GM12892 (cell line): ENCODE measurements at regions not wholly inside any gene's neighbourhood (a gene's known extent, or its start where the extent isn't known, plus 50 kb on each side); places are given as distances from the start of the nearest gene placed in this dataset.

Source experiments
- DNase-seq: peaks from one replicate; pipeline ENCODE4 v3.0.0; 2011; ENCODE audit not compliant: insufficient read length
- FAIRE-seq: peaks from 2 replicates; lab custom pipeline; 2011; peaks lifted over from hg19 to GRCh38; lab: Jason Lieb, UNC
- POLR2A ChIP-seq: IDR thresholded peaks from 2 replicates; pipeline ENCODE4 v1.6.1; 2011; ENCODE audit warnings: low read depth, low read length, control low read depth
- POLR2AphosphoS5 ChIP-seq: IDR thresholded peaks from 2 replicates; pipeline ENCODE4 v1.6.1; 2011; ENCODE audit warnings: low read depth, low read length, control low read depth
- TAF1 ChIP-seq: IDR thresholded peaks from 2 replicates; pipeline ENCODE4 v1.6.1; 2011; ENCODE audit warnings: low read depth, mild to moderate bottlenecking, control low read depth, low read length, borderline replicate concordance

DNA sequence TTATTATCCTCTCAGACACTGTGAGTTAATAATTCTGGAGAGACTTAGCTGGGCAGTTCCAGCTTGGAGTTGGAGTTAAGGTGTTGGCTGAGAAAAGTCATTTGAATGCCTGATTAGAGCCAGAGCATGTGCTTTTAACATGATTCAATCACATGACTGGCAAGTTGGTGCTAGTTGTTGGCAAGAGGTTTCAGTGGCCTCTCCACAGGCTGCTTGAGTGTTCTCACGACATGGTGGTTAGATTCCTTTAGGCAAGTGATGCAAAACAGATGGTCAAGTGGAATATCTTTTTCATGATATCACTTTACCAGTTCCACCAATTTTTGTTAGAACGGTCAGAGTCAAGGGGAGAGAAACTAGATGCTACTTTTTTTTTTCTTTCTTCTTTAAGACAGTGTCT lies 262.7 kb upstream of the FN1 start:
- no peak for DNase-seq
- TF ChIP-seq POLR2A = no peak
- no peak for TF ChIP-seq TAF1
- no peak for TF ChIP-seq POLR2AphosphoS5
- no peak for FAIRE-seq

DNA sequence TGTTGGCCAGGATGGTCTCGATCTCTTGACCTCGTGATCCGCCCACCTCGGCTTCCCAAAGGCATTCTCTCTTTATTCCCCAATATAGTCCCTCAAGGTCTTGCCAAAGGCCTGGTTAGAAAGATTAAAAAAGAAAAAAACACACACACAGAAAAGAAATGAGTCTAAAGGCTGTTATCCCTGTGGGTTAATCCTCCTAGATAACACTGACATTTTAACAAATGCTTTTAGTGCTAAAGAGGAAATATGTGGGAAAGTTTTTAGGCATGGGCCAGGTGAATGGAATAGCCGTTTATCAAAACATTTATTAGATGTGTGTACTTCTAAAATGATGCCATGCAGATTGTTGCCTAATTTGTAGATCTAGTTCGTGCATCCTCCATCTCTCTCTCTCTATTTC lies 261.6 kb upstream of the FN1 start:
- no peak for FAIRE-seq
- no peak for DNase-seq
- TF ChIP-seq POLR2A (no peak), TAF1 (no peak), POLR2AphosphoS5 (no peak)

DNA sequence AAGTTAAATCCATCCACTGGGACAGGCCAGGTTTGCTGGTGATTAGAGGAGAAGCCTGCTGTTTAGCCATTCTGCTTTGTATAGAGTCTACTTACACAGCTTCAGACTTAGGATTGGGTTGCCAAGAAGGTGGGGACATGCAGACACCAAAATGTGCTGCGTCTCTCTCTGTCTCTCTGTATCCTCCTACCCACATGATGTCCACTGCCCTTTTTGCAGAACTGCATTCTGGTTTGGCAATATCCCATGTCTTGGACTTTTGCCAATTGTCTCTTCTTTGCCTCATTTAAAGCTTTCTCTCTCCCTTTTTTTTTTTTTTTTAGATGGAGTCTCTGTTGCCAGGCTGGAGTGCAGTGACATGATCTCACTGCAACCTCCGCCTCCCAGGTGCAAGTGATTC lies 261.1 kb upstream of the FN1 start:
- no peak for TF ChIP-seq POLR2A
- TF ChIP-seq TAF1 = no peak
- TF ChIP-seq POLR2AphosphoS5 = no peak
- FAIRE-seq (no peak), DNase-seq (no peak)

DNA sequence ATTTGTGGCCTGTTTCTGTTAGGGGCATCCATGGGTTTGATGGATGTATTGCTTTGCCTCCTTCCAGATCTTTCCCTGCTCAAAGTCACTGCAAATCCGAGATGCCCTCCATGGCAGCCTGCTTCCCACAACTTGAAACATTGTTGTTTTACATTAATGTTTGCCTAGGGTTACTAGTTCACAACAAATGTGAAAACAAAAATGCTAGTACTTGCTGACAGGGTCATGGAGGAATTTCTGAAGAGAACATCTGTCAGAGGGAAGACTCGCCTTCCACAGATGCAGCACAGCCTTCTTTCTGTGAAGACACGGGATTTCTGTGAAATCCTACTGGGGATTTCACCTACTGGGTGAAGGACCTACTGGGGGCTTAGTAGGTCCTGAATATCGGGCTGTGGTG lies 260.0 kb upstream of the FN1 start:
- no peak for FAIRE-seq
- DNase-seq = no peak
- TF ChIP-seq POLR2A (no peak), POLR2AphosphoS5 (no peak), TAF1 (no peak)

DNA sequence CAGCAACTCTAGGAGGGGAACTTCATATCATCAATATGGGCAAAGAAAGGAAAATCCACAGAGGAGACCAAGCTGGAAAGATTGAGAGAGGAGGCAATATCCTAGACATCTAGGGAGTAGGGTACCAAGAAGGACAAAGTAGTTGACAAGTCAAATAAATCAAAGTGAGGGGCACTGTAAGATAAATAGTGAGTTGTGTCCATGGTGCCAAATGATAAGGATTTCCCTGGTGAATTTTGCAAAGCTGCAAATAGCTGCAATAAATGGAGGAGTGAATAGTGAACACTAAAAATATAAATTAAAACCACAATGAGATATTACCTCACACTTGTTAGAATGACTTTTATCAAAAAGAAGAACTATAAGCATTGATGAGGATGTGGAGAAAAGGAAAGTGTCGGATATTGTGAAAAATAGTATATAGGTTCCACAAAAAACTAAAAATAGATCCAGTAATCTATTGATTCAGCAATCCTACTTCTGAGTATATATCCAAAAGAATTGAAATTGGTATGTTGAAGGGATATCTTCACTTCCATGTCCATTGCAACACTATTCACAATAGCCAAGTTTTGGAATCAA lies 258.2 kb upstream of the FN1 start:
- FAIRE-seq = no peak
- DNase-seq = no peak
- TF ChIP-seq POLR2AphosphoS5 = no peak
- TF ChIP-seq POLR2A = no peak
- no peak for TF ChIP-seq TAF1

DNA sequence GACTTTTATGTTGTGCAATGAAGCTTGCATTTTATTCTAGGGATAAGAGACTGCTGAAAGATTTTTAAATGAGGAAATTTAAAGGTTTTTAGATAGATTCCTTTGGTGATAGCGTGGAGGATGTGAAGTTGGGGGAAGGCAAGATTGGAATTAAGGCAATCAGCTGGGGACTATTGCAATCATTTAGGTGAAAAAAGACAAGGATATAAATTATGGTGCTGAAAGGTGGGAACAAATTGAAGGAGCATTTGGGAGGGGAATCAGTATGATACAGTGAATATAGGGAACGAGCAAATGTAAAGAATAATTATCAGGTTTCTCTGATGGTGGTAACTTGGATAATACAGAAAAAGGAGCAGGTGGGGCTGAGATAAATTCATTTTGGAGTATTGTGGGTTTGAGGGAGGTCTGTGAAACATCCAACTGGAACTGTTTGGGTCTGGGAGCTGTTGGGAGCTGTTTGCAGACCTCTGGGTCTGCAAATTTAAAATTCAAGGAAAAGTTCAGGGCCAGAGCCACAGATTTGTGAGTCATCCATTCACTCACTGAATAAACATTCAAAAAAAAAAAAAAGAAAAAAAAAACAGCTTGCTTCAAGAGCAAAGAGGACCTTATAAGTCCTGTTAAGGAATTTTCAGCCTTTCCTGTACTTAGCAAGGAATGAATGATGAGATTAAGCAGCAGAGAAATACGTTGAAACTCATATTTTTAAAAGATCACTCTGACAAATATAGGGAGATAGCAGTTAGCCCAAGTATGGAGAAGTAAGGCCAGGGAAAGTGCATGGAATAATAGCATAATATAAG lies 257.5 kb upstream of the FN1 start:
- no peak for TF ChIP-seq POLR2AphosphoS5
- TF ChIP-seq POLR2A = no peak
- TF ChIP-seq TAF1 = no peak
- DNase-seq (no peak), FAIRE-seq (no peak)

DNA sequence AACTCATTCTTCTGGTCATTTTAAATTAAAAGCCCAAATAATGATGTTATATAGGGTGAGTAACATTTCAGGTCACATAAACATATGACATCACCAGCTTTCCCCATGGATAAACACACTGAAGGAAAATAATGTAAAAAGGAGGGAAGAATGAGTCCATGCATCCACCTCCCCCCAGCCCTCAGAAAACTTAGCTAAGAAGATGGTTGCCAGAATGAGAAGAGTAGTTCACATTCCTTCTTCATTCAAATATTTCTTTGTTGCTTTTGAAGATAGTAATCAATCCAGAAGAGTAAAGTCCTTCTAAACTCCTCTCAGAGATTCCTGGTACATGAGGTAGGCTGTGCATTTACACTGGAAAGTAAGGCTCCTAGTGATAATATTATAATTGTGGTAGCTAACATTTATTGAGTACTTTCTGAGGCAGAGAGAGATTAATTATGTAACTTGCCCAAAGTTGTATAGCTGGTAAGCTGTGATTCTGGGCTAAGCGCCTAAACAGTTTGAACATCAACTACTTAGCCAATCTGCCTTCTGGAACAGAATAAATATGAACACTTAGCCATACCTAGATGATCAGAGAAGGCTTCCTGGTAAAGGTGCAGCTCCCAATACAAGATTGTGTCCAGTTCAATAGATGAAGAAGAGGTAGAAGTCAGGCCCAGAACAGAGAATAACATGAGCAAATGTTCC lies 256.7 kb upstream of the FN1 start:
- DNase-seq (no peak), FAIRE-seq (no peak)
- TF ChIP-seq TAF1 = no peak
- TF ChIP-seq POLR2AphosphoS5 = no peak
- no peak for TF ChIP-seq POLR2A

DNA sequence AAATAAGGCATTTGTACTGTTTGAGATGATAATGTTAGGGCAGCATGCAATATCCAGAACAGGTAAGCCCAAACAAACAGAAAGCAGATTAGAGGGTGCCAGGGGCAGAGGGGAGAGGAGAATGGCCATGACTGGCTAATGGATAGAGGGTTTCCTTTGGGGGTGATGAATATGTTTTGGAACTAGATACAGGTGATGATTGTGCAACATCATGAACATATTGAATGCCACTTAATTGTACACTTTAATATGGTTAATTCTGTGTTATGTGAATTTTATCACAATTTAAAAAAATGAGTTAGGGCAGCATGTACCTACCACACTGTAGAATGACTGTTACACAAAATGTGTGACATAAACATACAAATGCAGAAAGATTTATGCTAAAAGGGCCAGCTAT lies 255.5 kb upstream of the FN1 start:
- DNase-seq (no peak), FAIRE-seq (no peak)
- TF ChIP-seq TAF1 = no peak
- TF ChIP-seq POLR2A = no peak
- no peak for TF ChIP-seq POLR2AphosphoS5

DNA sequence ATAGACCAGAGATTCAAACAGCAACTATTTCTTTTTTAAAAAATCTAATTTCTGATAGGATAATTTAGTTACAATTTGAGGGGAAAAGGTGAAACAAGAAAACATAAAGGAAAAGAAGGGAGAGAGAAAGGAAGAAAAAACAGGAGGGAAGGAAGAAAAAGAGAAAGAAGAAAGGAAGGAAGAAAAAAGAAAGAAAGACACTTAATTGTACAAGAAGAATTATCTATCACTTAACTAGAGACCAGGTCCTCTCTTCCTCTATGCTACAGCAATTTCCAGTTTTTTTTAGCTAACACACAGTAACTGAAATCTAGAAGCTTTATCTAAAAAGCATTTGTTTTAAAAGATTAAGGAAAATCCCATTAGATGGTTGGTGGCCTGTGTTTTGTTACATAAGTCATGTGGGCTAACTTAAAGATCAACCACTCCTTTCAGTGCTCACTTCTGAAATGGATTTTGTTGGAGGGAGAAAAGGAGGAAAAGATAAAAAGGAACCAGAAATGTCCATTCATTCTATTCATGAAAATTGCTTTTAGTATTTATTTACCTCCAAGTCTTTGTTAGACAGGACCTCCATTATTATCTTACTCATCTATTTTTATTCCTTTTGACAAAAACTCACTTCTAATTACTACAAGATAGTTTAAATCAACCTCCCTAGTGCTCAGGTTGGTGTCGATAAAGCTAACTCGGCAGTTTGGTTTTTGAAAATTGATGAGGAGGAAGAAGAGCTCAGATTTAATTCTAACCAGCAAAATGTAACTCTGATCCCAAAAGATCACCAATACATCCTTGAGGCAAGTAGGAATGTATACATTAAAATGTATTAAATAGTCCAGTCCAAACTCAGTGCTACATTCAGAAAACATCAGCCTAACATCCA lies 251.5 kb upstream of the FN1 start:
- TF ChIP-seq POLR2A = no peak
- no peak for TF ChIP-seq POLR2AphosphoS5
- TF ChIP-seq TAF1 = no peak
- DNase-seq = no peak
- no peak for FAIRE-seq

DNA sequence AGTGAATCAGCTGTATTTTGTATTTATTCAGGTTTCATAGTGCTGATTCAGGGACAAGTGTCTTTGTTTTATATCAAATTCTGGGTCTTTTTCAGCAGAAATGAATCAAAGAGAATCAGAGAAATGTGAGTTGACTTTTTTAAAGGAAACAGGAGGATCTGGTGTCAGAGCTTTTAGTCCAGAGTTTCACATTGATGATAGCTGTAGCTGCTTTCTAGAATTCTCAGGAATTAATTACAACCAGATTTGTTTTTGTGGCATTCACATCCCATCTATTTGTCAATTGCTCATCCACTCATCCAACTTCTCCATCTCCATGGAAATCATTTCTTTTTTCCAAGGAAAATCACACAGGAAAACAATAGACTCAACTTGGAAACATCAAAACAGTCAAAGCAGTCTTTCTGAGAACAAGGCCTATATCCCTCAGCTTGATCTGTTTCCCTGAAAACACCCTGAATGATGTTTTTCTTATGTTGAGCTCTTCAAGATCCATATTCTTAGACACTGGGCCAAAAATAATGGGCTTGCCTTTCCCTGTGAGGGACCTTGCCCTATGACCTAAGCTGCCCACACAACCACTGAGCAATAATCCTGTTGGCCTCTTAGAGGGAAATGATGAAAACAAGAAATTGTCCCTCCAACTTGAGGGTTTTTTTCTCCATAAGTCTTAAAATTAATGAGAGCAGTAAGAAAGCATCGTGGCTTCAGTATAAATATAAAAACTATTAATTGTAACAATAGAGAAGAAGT lies 249.5 kb upstream of the FN1 start:
- TF ChIP-seq TAF1 (no peak), POLR2AphosphoS5 (no peak), POLR2A (no peak)
- FAIRE-seq = no peak
- DNase-seq = no peak
